HCT116 (cell line): ENCODE measurements at regions not wholly inside any gene's neighbourhood (a gene's known extent, or its start where the extent isn't known, plus 50 kb on each side); places are given as distances from the start of the nearest gene placed in this dataset.

Source experiments
- ATAC-seq: fragments of 200-7000 bp; cut with Tn5 transposase; 2 replicates; pipeline ENCODE4 v1.9.1; 2020; ENCODE audit warnings: mild to moderate bottlenecking, moderate library complexity
- BruUV-seq: library from RNA; stranded (reverse); fragments of 400-500 nt; replicated peaks from 2 replicates; lab custom pipeline; 2021; lab: Mats Ljungman, UMichigan
- CTCF ChIA-PET: fragments of 300-600 bp; sonication (Branson Sonifier 250); formaldehyde crosslinking; loops from one replicate; lab custom pipeline; 2021; ENCODE audit warnings: antibody characterized with exemption; lab: Charles Lee
- POLR2A ChIA-PET: fragments of 300-600, 350-600 bp; sonication (Branson Sonifier 250); formaldehyde crosslinking; loops from one replicate; lab custom pipeline; 2021; ENCODE audit warnings: antibody characterized with exemption; lab: Charles Lee
- RAD21 ChIA-PET, 2 experiments: fragments of 300-600 bp; sonication (Branson Sonifier 250); formaldehyde crosslinking; loops; one replicate each; lab custom pipeline; 2023; ENCODE audit warnings: low total read pairs in 2 of 2; ENCODE audit not compliant: uncharacterized antibody in 2 of 2, unreplicated experiment in 2 of 2, low non-redundant PET in 1 of 2; lab: Charles Lee
- DNase-seq: peaks from one replicate; pipeline ENCODE4 v3.0.0-alpha.2; 2010; ENCODE audit warnings: low read depth, low spot score
- H2AFZ ChIP-seq: fragments of 200-600 bp; shearing (Covaris generic), sonication (generic); 2 replicates; pipeline ENCODE4 v1.6.1; 2017; ENCODE audit warnings: low read depth, mixed run types, mixed read lengths, antibody characterized with exemption, low read length; ENCODE audit not compliant: poor library complexity, severe bottlenecking
- H3K27ac ChIP-seq: 2 replicates; pipeline ENCODE4 v1.5.1; 2012; ENCODE audit warnings: low read depth, low read length
- H3K27me3 ChIP-seq: fragments of 200-600 bp; sonication (generic); 2 replicates; pipeline ENCODE4 v1.6.1; 2016; ENCODE audit warnings: mixed run types, low read length, mixed read lengths; ENCODE audit not compliant: insufficient read depth
- H3K36me3 ChIP-seq, 2 experiments: fragments of 200-500 bp in 1 of 2; fragments of 200-600 bp in 1 of 2; sonication (Bioruptor generic) in 1 of 2; sonication (generic) in 1 of 2; 2 replicates each; pipeline versions ENCODE4 v1.5.1 to v1.6.1; 2014 to 2016; ENCODE audit warnings: low read length in 2 of 2, inconsistent platforms in 1 of 2, mixed read lengths in 1 of 2, mixed run types in 1 of 2; ENCODE audit not compliant: insufficient read depth in 2 of 2, control insufficient read depth in 1 of 2
- H3K4me1 ChIP-seq, 2 experiments: fragments of 200-600 bp in 1 of 2; sonication (generic) in 1 of 2; 2 replicates each; pipeline versions ENCODE4 v1.5.1 to v1.6.1; 2012 to 2017; ENCODE audit warnings: low read length in 2 of 2, inconsistent platforms in 1 of 2, mild to moderate bottlenecking in 1 of 2, mixed read lengths in 1 of 2, mixed run types in 1 of 2, moderate library complexity in 1 of 2; ENCODE audit not compliant: insufficient read depth in 2 of 2, control insufficient read depth in 1 of 2
- H3K4me2 ChIP-seq: fragments of 200-600 bp; sonication (generic); 2 replicates; pipeline ENCODE4 v1.6.1; 2017; ENCODE audit warnings: mixed run types, low read length, mixed read lengths
- H3K4me3 ChIP-seq, 2 experiments: fragments of 200-600 bp in 1 of 2; sonication (generic) in 1 of 2; replicated peaks in 1 of 2; 2 replicates each; pipeline ENCODE4 v1.5.1; 2011 to 2016; ENCODE audit warnings: low read length in 2 of 2, control low read depth in 1 of 2, low read depth in 1 of 2, mild to moderate bottlenecking in 1 of 2, mixed read lengths in 1 of 2, mixed run types in 1 of 2
- H3K79me2 ChIP-seq: fragments of 200-600 bp; sonication (generic); 2 replicates; pipeline ENCODE4 v1.6.1; 2017; ENCODE audit warnings: mild to moderate bottlenecking, mixed run types, low read length, moderate library complexity, mixed read lengths; ENCODE audit not compliant: insufficient read depth
- H3K9ac ChIP-seq: fragments of 200-600 bp; sonication (generic); 2 replicates; pipeline ENCODE4 v1.6.1; 2016; ENCODE audit warnings: low read length, mixed read lengths
- H3K9me2 ChIP-seq: fragments of 200-600 bp; sonication (generic), shearing (Covaris generic); 2 replicates; pipeline ENCODE4 v1.6.1; 2017; ENCODE audit warnings: mixed run types, mild to moderate bottlenecking, moderate library complexity; ENCODE audit not compliant: insufficient read depth
- H3K9me3 ChIP-seq, 2 experiments: fragments of 200-500 bp in 1 of 2; fragments of 200-600 bp in 1 of 2; sonication (Bioruptor generic) in 1 of 2; sonication (generic) in 1 of 2; 2 replicates each; pipeline ENCODE4 v1.6.1; 2014 to 2017; ENCODE audit warnings: low read length in 2 of 2, mixed read lengths in 2 of 2, inconsistent platforms in 1 of 2, low read depth in 1 of 2, mild to moderate bottlenecking in 1 of 2, mixed run types in 1 of 2, moderate library complexity in 1 of 2; ENCODE audit not compliant: control insufficient read depth in 1 of 2, insufficient read depth in 1 of 2
- H4K20me1 ChIP-seq: fragments of 200-600 bp; sonication (generic), shearing (Covaris generic); 2 replicates; pipeline ENCODE4 v1.6.1; 2017; ENCODE audit warnings: mixed run types, mild to moderate bottlenecking, moderate library complexity; ENCODE audit not compliant: insufficient read depth
- CBX3 ChIP-seq: IDR thresholded peaks from 2 replicates; pipeline ENCODE4 v1.6.1; 2012; ENCODE audit warnings: low read depth
- CEBPB ChIP-seq: IDR thresholded peaks from 2 replicates; pipeline ENCODE4 v1.6.1; 2012; ENCODE audit warnings: low read depth
- ELF1 ChIP-seq: IDR thresholded peaks from 2 replicates; pipeline ENCODE4 v1.6.1; 2012; ENCODE audit warnings: low read depth, borderline replicate concordance
- EZH2 ChIP-seq: fragments of 200-600 bp; sonication (generic); IDR thresholded peaks from 2 replicates; pipeline ENCODE4 v1.6.1; 2017; ENCODE audit warnings: antibody characterized with exemption, mixed run types
- EZH2phosphoT487 ChIP-seq: fragments of 200-600 bp; IDR thresholded peaks from 2 replicates; pipeline ENCODE4 v1.6.1; 2018; ENCODE audit warnings: antibody characterized with exemption, borderline replicate concordance
- FOSL1 ChIP-seq: IDR thresholded peaks from 2 replicates; pipeline ENCODE4 v1.6.1; 2012; ENCODE audit warnings: low read depth
- JUND ChIP-seq: IDR thresholded peaks from 2 replicates; pipeline ENCODE4 v1.6.1; 2012
- POLR2A ChIP-seq: IDR thresholded peaks from 2 replicates; pipeline ENCODE4 v1.7.0; 2011; ENCODE audit warnings: borderline replicate concordance; ENCODE audit not compliant: insufficient read depth, insufficient read length; ENCODE audit errors: extremely low read depth
- SIN3A ChIP-seq: IDR thresholded peaks from 2 replicates; pipeline ENCODE4 v1.6.1; 2012; ENCODE audit warnings: low read depth
- ZFX ChIP-seq: fragments of 450-650 bp; IDR thresholded peaks from 2 replicates; pipeline ENCODE4 v1.6.1; 2017
- intact Hi-C: fragments of 100-400 bp; cut with micrococcal nuclease; formaldehyde crosslinking; loops from 2 replicates; pipeline ENCODE4 v1.10.0; 2022
- TF ChIP-seq, protein P1 (sequence below): IDR thresholded peaks from 2 replicates; pipeline ENCODE4 v1.6.1; 2012; ENCODE audit warnings: low read depth
- TF ChIP-seq, protein P2 (sequence below): IDR thresholded peaks from 2 replicates; pipeline ENCODE4 v1.6.1; 2012

DNA sequence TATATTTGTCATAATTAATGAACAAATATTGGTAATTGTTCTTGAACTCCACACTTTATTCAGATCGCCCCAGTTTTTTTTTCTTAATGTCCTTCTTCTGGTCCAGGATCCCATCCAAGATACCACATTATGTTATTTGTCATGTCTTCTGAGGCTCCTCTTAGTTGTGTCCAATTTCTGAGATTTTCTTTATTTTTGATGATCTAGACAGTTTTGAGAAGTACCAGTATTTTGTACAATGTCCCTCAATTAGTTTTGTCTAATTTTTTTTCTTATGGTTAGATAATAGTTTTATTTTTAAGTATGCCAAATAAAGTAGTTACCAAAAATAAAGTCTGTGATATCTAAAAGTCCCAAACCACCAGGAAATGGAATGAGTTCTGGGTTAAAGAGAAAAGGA lies 440.8 kb upstream of the ATP2B1 start:
- H3K36me3 ChIP-seq: no peaks in the 10 kb centered on the region
- no TSS peak for BruUV-seq
- H3K9me3 ChIP-seq: no peaks in the 10 kb centered on the region
- ChIA-PET RAD21 (no interaction called here), CTCF (no interaction called here), POLR2A (no interaction called here)
- no peak overlapping the region for H2AFZ ChIP-seq
- no peak overlapping the region for H3K4me3 ChIP-seq
- no peak for DNase-seq
- no peak overlapping the region for H3K27ac ChIP-seq
- H3K4me1 ChIP-seq: peaks cover 0 to 9% of the 10 kb centered on the region in 2 experiments; a peak in 1 of 4 replicates
- H4K20me1 ChIP-seq: no peaks in the 10 kb centered on the region
- H3K9ac ChIP-seq: no peak overlapping the region
- no peaks in the 10 kb centered on the region for H3K9me2 ChIP-seq
- TF ChIP-seq, protein P1, sequence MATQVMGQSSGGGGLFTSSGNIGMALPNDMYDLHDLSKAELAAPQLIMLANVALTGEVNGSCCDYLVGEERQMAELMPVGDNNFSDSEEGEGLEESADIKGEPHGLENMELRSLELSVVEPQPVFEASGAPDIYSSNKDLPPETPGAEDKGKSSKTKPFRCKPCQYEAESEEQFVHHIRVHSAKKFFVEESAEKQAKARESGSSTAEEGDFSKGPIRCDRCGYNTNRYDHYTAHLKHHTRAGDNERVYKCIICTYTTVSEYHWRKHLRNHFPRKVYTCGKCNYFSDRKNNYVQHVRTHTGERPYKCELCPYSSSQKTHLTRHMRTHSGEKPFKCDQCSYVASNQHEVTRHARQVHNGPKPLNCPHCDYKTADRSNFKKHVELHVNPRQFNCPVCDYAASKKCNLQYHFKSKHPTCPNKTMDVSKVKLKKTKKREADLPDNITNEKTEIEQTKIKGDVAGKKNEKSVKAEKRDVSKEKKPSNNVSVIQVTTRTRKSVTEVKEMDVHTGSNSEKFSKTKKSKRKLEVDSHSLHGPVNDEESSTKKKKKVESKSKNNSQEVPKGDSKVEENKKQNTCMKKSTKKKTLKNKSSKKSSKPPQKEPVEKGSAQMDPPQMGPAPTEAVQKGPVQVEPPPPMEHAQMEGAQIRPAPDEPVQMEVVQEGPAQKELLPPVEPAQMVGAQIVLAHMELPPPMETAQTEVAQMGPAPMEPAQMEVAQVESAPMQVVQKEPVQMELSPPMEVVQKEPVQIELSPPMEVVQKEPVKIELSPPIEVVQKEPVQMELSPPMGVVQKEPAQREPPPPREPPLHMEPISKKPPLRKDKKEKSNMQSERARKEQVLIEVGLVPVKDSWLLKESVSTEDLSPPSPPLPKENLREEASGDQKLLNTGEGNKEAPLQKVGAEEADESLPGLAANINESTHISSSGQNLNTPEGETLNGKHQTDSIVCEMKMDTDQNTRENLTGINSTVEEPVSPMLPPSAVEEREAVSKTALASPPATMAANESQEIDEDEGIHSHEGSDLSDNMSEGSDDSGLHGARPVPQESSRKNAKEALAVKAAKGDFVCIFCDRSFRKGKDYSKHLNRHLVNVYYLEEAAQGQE: no peak
- no peak for TF ChIP-seq CEBPB
- TF ChIP-seq ELF1: no peak
- ATAC-seq: no peak
- H3K27me3 ChIP-seq: no peaks in the 10 kb centered on the region
- H3K79me2 ChIP-seq: no peaks in the 10 kb centered on the region
- no peak overlapping the region for H3K4me2 ChIP-seq
- intact Hi-C loops: no loop called here

DNA sequence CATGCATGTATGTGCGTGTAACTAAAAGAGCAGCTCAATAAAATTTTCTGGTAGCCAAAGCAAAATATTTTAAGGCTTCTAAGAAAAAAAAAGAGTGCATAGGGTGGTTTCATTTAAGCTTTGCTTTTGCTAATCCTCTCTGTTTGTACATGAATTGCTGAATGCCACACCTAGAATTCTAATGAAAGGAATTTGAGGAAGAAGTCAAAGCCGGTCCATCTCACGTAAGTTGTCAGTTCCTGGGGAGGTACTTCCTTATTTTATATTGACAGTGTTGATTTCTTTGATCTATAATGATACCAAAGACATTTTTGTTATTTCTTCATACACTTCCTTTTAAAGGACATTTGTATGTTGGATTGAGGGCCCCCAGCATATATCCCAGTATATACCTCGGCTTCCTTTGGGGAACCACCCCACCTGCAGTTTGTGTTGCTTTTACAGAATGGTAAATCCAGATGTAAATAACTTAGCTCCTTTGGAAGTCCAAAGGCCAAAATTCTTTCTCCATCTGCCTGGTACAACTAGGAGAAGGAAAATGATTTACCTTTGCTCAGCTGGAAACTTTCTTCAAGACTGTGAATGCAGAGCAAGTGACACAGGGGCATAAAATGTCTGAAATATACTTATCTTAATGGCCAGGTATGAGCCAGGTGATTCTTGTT lies 420.9 kb upstream of the ATP2B1 start:
- DNase-seq (no peak), ATAC-seq (no peak)
- H3K4me3 ChIP-seq: no peak overlapping the region
- intact Hi-C loops: no loop called here
- H3K9me2 ChIP-seq: no peaks in the 10 kb centered on the region
- no peak overlapping the region for H3K27ac ChIP-seq
- no TSS peak for BruUV-seq
- ChIA-PET POLR2A (no interaction called here), CTCF (no interaction called here), RAD21 (no interaction called here)
- TF ChIP-seq, protein P2, sequence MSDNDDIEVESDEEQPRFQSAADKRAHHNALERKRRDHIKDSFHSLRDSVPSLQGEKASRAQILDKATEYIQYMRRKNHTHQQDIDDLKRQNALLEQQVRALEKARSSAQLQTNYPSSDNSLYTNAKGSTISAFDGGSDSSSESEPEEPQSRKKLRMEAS: no peak
- TF ChIP-seq JUND (no peak), FOSL1 (no peak), ZFX (no peak), SIN3A (no peak), CEBPB (no peak), CBX3 (no peak), EZH2 (no peak), POLR2A (no peak), EZH2phosphoT487 (no peak)
- TF ChIP-seq, protein P1: no peak
- H3K9ac ChIP-seq: no peak overlapping the region
- H3K27me3 ChIP-seq: no peaks in the 10 kb centered on the region
- no peaks in the 10 kb centered on the region for H3K4me1 ChIP-seq
- no peaks in the 10 kb centered on the region for H4K20me1 ChIP-seq
- H3K36me3 ChIP-seq: no peaks in the 10 kb centered on the region
- no peak overlapping the region for H2AFZ ChIP-seq
- H3K4me2 ChIP-seq: no peak overlapping the region
- H3K79me2 ChIP-seq: no peaks in the 10 kb centered on the region
- H3K9me3 ChIP-seq: no peaks in the 10 kb centered on the region
